Glutamatergic neuron (in vitro differentiated cells): ENCODE measurements at regions not wholly inside any gene's neighbourhood (a gene's known extent, or its start where the extent isn't known, plus 50 kb on each side); places are given as distances from the start of the nearest gene placed in this dataset.

ENCODE experiments used
- DNase-seq: peaks from one replicate; pipeline ENCODE4 v3.0.0; 2022
- H3K27ac Mint-ChIP-seq: one replicate; pipeline ENCODE4 v1.8.0; 2020; ENCODE audit warnings: mild to moderate bottlenecking, mixed read lengths, inconsistent platforms; ENCODE audit not compliant: unreplicated experiment
- H3K27me3 Mint-ChIP-seq: one replicate; pipeline ENCODE4 v1.8.0; 2020; ENCODE audit warnings: mild to moderate bottlenecking, moderate library complexity, mixed read lengths, inconsistent platforms; ENCODE audit not compliant: unreplicated experiment
- H3K36me3 Mint-ChIP-seq: one replicate; pipeline ENCODE4 v1.8.0; 2020; ENCODE audit warnings: mild to moderate bottlenecking, mixed read lengths, inconsistent platforms; ENCODE audit not compliant: unreplicated experiment
- H3K4me1 Mint-ChIP-seq: one replicate; pipeline ENCODE4 v1.8.0; 2020; ENCODE audit warnings: mild to moderate bottlenecking, low read depth, mixed read lengths, inconsistent platforms; ENCODE audit not compliant: unreplicated experiment
- H3K4me3 Mint-ChIP-seq: one replicate; pipeline ENCODE4 v1.8.0; 2020; ENCODE audit warnings: mild to moderate bottlenecking, mixed read lengths, inconsistent platforms; ENCODE audit not compliant: unreplicated experiment
- H3K9me3 Mint-ChIP-seq: one replicate; pipeline ENCODE4 v1.8.0; 2020; ENCODE audit warnings: mild to moderate bottlenecking, moderate library complexity, mixed read lengths, inconsistent platforms; ENCODE audit not compliant: unreplicated experiment
- CTCF ChIP-seq: fragments of 200-600 bp; sonication (generic); IDR thresholded peaks from one replicate; pipeline ENCODE4 v1.5.0; 2021; ENCODE audit not compliant: partially characterized antibody, unreplicated experiment

- Mint-ChIP-seq H3K4me3 (no peak overlapping the region), H3K27ac (no peak overlapping the region), H3K9me3 (no peaks in the 10 kb centered on the region), H3K36me3 (peaks cover 2% of the 10 kb centered on the region), H3K27me3 (no peaks in the 10 kb centered on the region), H3K4me1 (no peaks in the 10 kb centered on the region)
- TF ChIP-seq CTCF, result no peak
- peak; percentile 48 for DNase-seq
These were observed 116.3 kb upstream of the PRICKLE1 start for GRCh38 chr12:42705863-42706262.

GRCh38 chr12:42704810-42705401 lies 115.4 kb upstream of the PRICKLE1 start:
- TF ChIP-seq CTCF, result no peak
- no peaks in the 10 kb centered on the region for H3K36me3 Mint-ChIP-seq
- DNase-seq, result no peak

GRCh38 chr12:42704340-42704739 lies 114.8 kb upstream of the PRICKLE1 start:
- H3K27ac Mint-ChIP-seq, result no peak overlapping the region
- no peaks in the 10 kb centered on the region for H3K4me1 Mint-ChIP-seq
- no peaks in the 10 kb centered on the region for H3K9me3 Mint-ChIP-seq
- TF ChIP-seq CTCF, result no peak
- no peaks in the 10 kb centered on the region for H3K27me3 Mint-ChIP-seq
- no peak overlapping the region for H3K4me3 Mint-ChIP-seq
- no peak for DNase-seq
- H3K36me3 Mint-ChIP-seq, result no peaks in the 10 kb centered on the region

More at GRCh38 chr12:42704810-42705401, 115.4 kb upstream of the PRICKLE1 start:
- Mint-ChIP-seq H3K4me3 (no peak overlapping the region), H3K9me3 (no peaks in the 10 kb centered on the region), H3K27ac (no peak overlapping the region), H3K27me3 (no peaks in the 10 kb centered on the region), H3K4me1 (no peaks in the 10 kb centered on the region)

- TF ChIP-seq CTCF, result no peak
- Mint-ChIP-seq H3K27ac (no peak overlapping the region), H3K4me1 (no peaks in the 10 kb centered on the region), H3K9me3 (no peaks in the 10 kb centered on the region), H3K27me3 (no peaks in the 10 kb centered on the region), H3K4me3 (no peak overlapping the region), H3K36me3 (no peaks in the 10 kb centered on the region)
- no peak for DNase-seq
These were observed 111.5 kb upstream of the PRICKLE1 start for GRCh38 chr12:42701084-42701483.

- H3K9me3 Mint-ChIP-seq, result no peaks in the 10 kb centered on the region
- H3K27me3 Mint-ChIP-seq, result no peaks in the 10 kb centered on the region
- TF ChIP-seq CTCF, result no peak
- no peaks in the 10 kb centered on the region for H3K36me3 Mint-ChIP-seq
- DNase-seq, result no peak
- H3K4me1 Mint-ChIP-seq, result no peaks in the 10 kb centered on the region
- no peak overlapping the region for H3K4me3 Mint-ChIP-seq
- no peak overlapping the region for H3K27ac Mint-ChIP-seq
These were observed 108.7 kb upstream of the PRICKLE1 start for GRCh38 chr12:42698213-42698612.
